Ishikawa (cell line): ENCODE measurements at regions not wholly inside any gene's neighbourhood (a gene's known extent, or its start where the extent isn't known, plus 50 kb on each side); places are given as distances from the start of the nearest gene placed in this dataset.

Experiments used
- CEBPB ChIP-seq: IDR thresholded peaks from 2 replicates; pipeline ENCODE4 v1.6.1; 2012
- EGR1 ChIP-seq: IDR thresholded peaks from 2 replicates; pipeline ENCODE4 v1.6.1; 2012
- EP300 ChIP-seq: IDR thresholded peaks from 2 replicates; pipeline ENCODE4 v1.6.1; 2012; ENCODE audit warnings: borderline replicate concordance
- FOXM1 ChIP-seq: IDR thresholded peaks from 2 replicates; pipeline ENCODE4 v1.6.1; 2012; ENCODE audit warnings: low read depth, borderline replicate concordance
- REST ChIP-seq: IDR thresholded peaks from 2 replicates; pipeline ENCODE4 v1.6.1; 2012; ENCODE audit warnings: low read depth, mild to moderate bottlenecking
- TCF12 ChIP-seq: IDR thresholded peaks from 2 replicates; pipeline ENCODE4 v1.6.1; 2012; ENCODE audit warnings: low read depth
- TEAD4 ChIP-seq: IDR thresholded peaks from 2 replicates; pipeline ENCODE4 v1.6.1; 2012
- YY1 ChIP-seq: IDR thresholded peaks from 2 replicates; pipeline ENCODE4 v1.6.1; 2012; ENCODE audit warnings: low read depth

GRCh38 chr1:199474738-199475137 is 552.8 kb upstream of the NR5A2 start:
- TF ChIP-seq EGR1, result no peak
- no peak for TF ChIP-seq REST
- TF ChIP-seq TEAD4, result no peak
- no peak for TF ChIP-seq FOXM1
- TF ChIP-seq YY1, result no peak
- TF ChIP-seq CEBPB, result no peak
- no peak for TF ChIP-seq TCF12
- no peak for TF ChIP-seq EP300
